Endodermal cell (in vitro differentiated cells): ENCODE measurements at regions not wholly inside any gene's neighbourhood (a gene's known extent, or its start where the extent isn't known, plus 50 kb on each side); places are given as distances from the start of the nearest gene placed in this dataset.
A peak's percentile ranks its signal among the peaks of the same experiment; 100 is the strongest.

Experiments used
- DNase-seq: peaks from one replicate; pipeline ENCODE4 v3.0.0-alpha.2; 2017
- H3K27ac ChIP-seq: 2 replicates; pipeline ENCODE4 v1.5.1; 2013; ENCODE audit warnings: mild to moderate bottlenecking, low read depth, low read length, moderate library complexity
- H3K27me3 ChIP-seq: 2 replicates; pipeline ENCODE4 v1.6.1; 2013; ENCODE audit warnings: mild to moderate bottlenecking, low read length, moderate library complexity; ENCODE audit not compliant: insufficient read depth, control insufficient read depth, poor library complexity, severe bottlenecking
- H3K36me3 ChIP-seq: 2 replicates; pipeline ENCODE4 v1.7.0; 2013; ENCODE audit warnings: mild to moderate bottlenecking, low read length, moderate library complexity; ENCODE audit not compliant: control insufficient read depth, insufficient read depth
- H3K4me1 ChIP-seq: one replicate; pipeline ENCODE4 v1.7.0; 2013; ENCODE audit warnings: low read length; ENCODE audit not compliant: control insufficient read depth, insufficient read depth
- H3K4me3 ChIP-seq: 2 replicates; pipeline ENCODE4 v1.5.1; 2013; ENCODE audit warnings: mild to moderate bottlenecking, low read length, moderate library complexity
- H3K9ac ChIP-seq: 2 replicates; pipeline ENCODE4 v1.6.1; 2013; ENCODE audit warnings: mild to moderate bottlenecking, low read length, moderate library complexity; ENCODE audit not compliant: poor library complexity, severe bottlenecking; ENCODE audit errors: extremely low read depth
- H3K9me3 ChIP-seq: 2 replicates; pipeline ENCODE4 v1.6.1; 2013; ENCODE audit warnings: mild to moderate bottlenecking, low read length, moderate library complexity; ENCODE audit not compliant: control insufficient read depth
- H3K27ac Mint-ChIP-seq: 2 replicates; pipeline ENCODE4 v1.8.0; 2020; ENCODE audit warnings: mixed read lengths
- H3K27me3 Mint-ChIP-seq: 2 replicates; pipeline ENCODE4 v1.8.0; 2021; ENCODE audit warnings: mild to moderate bottlenecking, mixed read lengths; ENCODE audit not compliant: insufficient read depth
- H3K36me3 Mint-ChIP-seq: 2 replicates; pipeline ENCODE4 v1.8.0; 2020; ENCODE audit warnings: low read depth, mixed read lengths
- H3K4me1 Mint-ChIP-seq: 2 replicates; pipeline ENCODE4 v1.8.0; 2020; ENCODE audit warnings: mixed read lengths
- H3K4me3 Mint-ChIP-seq: 2 replicates; pipeline ENCODE4 v1.8.0; 2020; ENCODE audit warnings: mild to moderate bottlenecking, moderate library complexity, mixed read lengths
- H3K9me3 Mint-ChIP-seq: 2 replicates; pipeline ENCODE4 v1.8.0; 2020; ENCODE audit warnings: mild to moderate bottlenecking, mixed read lengths
- CTCF ChIP-seq: fragments of 200-600 bp; sonication (generic); conservative IDR thresholded peaks from 2 replicates; pipeline ENCODE4 v1.5.0; 2021; ENCODE audit warnings: antibody characterized with exemption, mild to moderate bottlenecking
- WGBS, 2 experiments: methylation state at CpG; one replicate each; pipeline versions ENCODE4 v1.1.5 to v1.1.7; 2013; ENCODE audit warnings: missing lambda C conversion rate in 2 of 2, mixed read lengths in 1 of 2; ENCODE audit not compliant: insufficient coverage in 1 of 2, insufficient read length in 1 of 2; 5-methylcytosine and 5-hydroxymethylcytosine counted together

GRCh38 chr3:107942244-107942643 is 148.6 kb downstream of the CD47 start:
- Histone ChIP-seq H3K4me3 (no peak overlapping the region), H3K36me3 (no peaks in the 10 kb centered on the region), H3K9me3 (no peaks in the 10 kb centered on the region), H3K27me3 (no peaks in the 10 kb centered on the region), H3K9ac (no peak overlapping the region), H3K4me1 (peaks cover 3% of the 10 kb centered on the region), H3K27ac (no peak overlapping the region)
- no peaks in the 10 kb centered on the region for H3K4me1 Mint-ChIP-seq
- H3K27me3 Mint-ChIP-seq = no peaks in the 10 kb centered on the region
- no peak for TF ChIP-seq CTCF
- H3K36me3 Mint-ChIP-seq = no peaks in the 10 kb centered on the region
- H3K27ac Mint-ChIP-seq = no peak overlapping the region
- no peak for DNase-seq
- H3K4me3 Mint-ChIP-seq = no peak overlapping the region
- no peaks in the 10 kb centered on the region for H3K9me3 Mint-ChIP-seq
- WGBS, 2 experiments = 92 to 96% methylated on average over 6 of the region's 6 CpGs

DNA sequence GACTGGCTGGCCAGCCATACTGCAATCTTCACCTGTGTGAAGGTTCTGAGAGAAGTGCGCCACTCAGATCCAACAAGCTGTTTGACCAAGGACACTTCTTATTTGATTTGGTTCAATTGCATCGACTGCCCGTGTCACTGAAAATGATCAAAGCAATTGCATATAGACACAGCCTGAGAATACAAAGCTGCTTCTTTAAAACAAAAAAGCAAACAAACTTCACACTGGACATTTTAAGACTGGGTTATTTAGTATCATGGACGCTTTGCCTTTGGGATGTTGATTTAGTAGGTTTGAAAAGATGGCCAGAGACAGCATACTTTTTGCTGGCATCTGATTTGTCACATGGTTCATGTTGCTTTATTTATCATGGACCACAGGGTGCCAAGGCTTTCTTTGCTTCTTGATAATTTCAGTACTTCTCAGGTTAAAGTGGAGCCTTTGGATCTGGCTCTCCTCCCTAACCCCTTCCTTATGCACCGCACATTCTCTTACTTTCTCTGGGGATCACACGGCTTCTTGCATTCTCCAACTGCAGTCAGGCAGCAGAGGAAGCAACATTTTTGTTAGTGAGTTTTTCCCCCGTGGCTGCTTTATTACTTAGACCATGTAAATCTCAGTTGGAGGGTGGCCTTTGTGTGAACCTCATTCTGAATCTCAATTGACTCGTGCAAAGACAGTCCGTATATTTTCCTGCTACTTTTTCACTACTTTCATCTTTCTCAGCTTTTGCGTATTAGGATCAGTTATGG is 151.0 kb downstream of the CD47 start:
- no peaks in the 10 kb centered on the region for H3K27me3 ChIP-seq
- no peaks in the 10 kb centered on the region for H3K36me3 Mint-ChIP-seq
- 79 to 85% methylated on average over 8 to 10 of the region's 10 CpGs for WGBS, 2 experiments
- no peaks in the 10 kb centered on the region for H3K36me3 ChIP-seq
- H3K27ac ChIP-seq = peak overlapping the region; percentile 22
- no peaks in the 10 kb centered on the region for H3K9me3 Mint-ChIP-seq
- H3K27me3 Mint-ChIP-seq = no peaks in the 10 kb centered on the region
- no peak overlapping the region for H3K9ac ChIP-seq
- no peaks in the 10 kb centered on the region for H3K4me1 Mint-ChIP-seq
- no peak for TF ChIP-seq CTCF
- no peaks in the 10 kb centered on the region for H3K9me3 ChIP-seq
- no peak overlapping the region for H3K27ac Mint-ChIP-seq
- no peak overlapping the region for H3K4me3 Mint-ChIP-seq
- peaks cover 3% of the 10 kb centered on the region for H3K4me1 ChIP-seq
- no peak overlapping the region for H3K4me3 ChIP-seq
- DNase-seq = no peak

GRCh38 chr3:107938143-107938542 is 152.7 kb downstream of the CD47 start:
- no peak overlapping the region for H3K4me3 ChIP-seq
- H3K9me3 ChIP-seq = no peaks in the 10 kb centered on the region
- Mint-ChIP-seq H3K27me3 (no peaks in the 10 kb centered on the region), H3K4me1 (no peaks in the 10 kb centered on the region), H3K36me3 (no peaks in the 10 kb centered on the region), H3K9me3 (no peaks in the 10 kb centered on the region), H3K27ac (no peak overlapping the region), H3K4me3 (no peak overlapping the region)
- H3K4me1 ChIP-seq = peaks cover 3% of the 10 kb centered on the region
- peak; percentile 78 for TF ChIP-seq CTCF
- H3K9ac ChIP-seq = no peak overlapping the region
- no peak overlapping the region for H3K27ac ChIP-seq
- no peaks in the 10 kb centered on the region for H3K27me3 ChIP-seq
- H3K36me3 ChIP-seq = no peaks in the 10 kb centered on the region
- peak; percentile 74 for DNase-seq
